Endothelial cell of umbilical vein (primary cell): ENCODE measurements at regions not wholly inside any gene's neighbourhood (a gene's known extent, or its start where the extent isn't known, plus 50 kb on each side); places are given as distances from the start of the nearest gene placed in this dataset.

Source experiments
- BruUV-seq: library from RNA; stranded (reverse); fragments of 400-500 nt; replicated peaks from 2 replicates; lab custom pipeline; 2021; lab: Mats Ljungman, UMichigan
- CTCF ChIA-PET: fragments of 300-600, 350-600 bp; sonication (Branson Sonifier 250); formaldehyde crosslinking; loops from one replicate; lab custom pipeline; 2021; ENCODE audit warnings: antibody characterized with exemption, inconsistent platforms; lab: Charles Lee
- POLR2A ChIA-PET: fragments of 300-600, 350-600 bp; sonication (Branson Sonifier 250); formaldehyde crosslinking; loops from one replicate; lab custom pipeline; 2021; ENCODE audit warnings: antibody characterized with exemption, inconsistent platforms; lab: Charles Lee
- DNase-seq: peaks from one replicate; pipeline ENCODE4 v3.0.0-alpha.2; 2011; ENCODE audit warnings: low read depth, low spot score
- FAIRE-seq: peaks from 2 replicates; lab custom pipeline; 2011; peaks lifted over from hg19 to GRCh38; lab: Jason Lieb, UNC
- H2AFZ ChIP-seq: 2 replicates; pipeline ENCODE4 v1.6.0; 2012; ENCODE audit warnings: low read depth, low read length, control low read depth, inconsistent platforms
- H3K27ac ChIP-seq: 2 replicates; pipeline ENCODE4 v1.5.1; 2011; ENCODE audit warnings: low read depth, mild to moderate bottlenecking, control low read depth, low read length, moderate library complexity; ENCODE audit not compliant: insufficient read depth
- H3K27me3 ChIP-seq, 2 experiments: 2 replicates each; pipeline versions ENCODE4 v1.6.0 to v1.6.1; 2011; ENCODE audit warnings: low read length in 2 of 2, mixed read lengths in 1 of 2; ENCODE audit not compliant: control insufficient read depth in 2 of 2, insufficient read depth in 2 of 2
- H3K36me3 ChIP-seq, 2 experiments: 2 replicates in 1 of 2; 3 replicates in 1 of 2; pipeline ENCODE4 v1.5.1; 2011; ENCODE audit warnings: low read length in 2 of 2, mild to moderate bottlenecking in 1 of 2, moderate library complexity in 1 of 2; ENCODE audit not compliant: control insufficient read depth in 2 of 2, insufficient read depth in 2 of 2; ENCODE audit errors: extremely low read depth in 1 of 2
- H3K4me1 ChIP-seq: 3 replicates; pipeline ENCODE4 v1.5.1; 2011; ENCODE audit warnings: mild to moderate bottlenecking, low read length; ENCODE audit not compliant: control insufficient read depth, insufficient read depth; ENCODE audit errors: extremely low read depth
- H3K4me2 ChIP-seq: 2 replicates; pipeline ENCODE4 v1.6.1; 2011; ENCODE audit warnings: low read length, control low read depth, mixed read lengths; ENCODE audit not compliant: insufficient read depth
- H3K4me3 ChIP-seq, 3 experiments: fragments of 200-600 bp in 1 of 3; sonication (generic), shearing (Covaris generic) in 1 of 3; replicated peaks in 1 of 3; 2 replicates each; pipeline ENCODE4 v1.5.1; 2011 to 2016; ENCODE audit warnings: control low read depth in 3 of 3, low read length in 3 of 3, mild to moderate bottlenecking in 2 of 3, inconsistent platforms in 1 of 3, low read depth in 1 of 3, moderate library complexity in 1 of 3; ENCODE audit not compliant: insufficient read depth in 1 of 3
- H3K79me2 ChIP-seq: 2 replicates; pipeline ENCODE4 v1.6.0; 2012; ENCODE audit warnings: low read length, inconsistent platforms; ENCODE audit not compliant: control insufficient read depth, insufficient read depth
- H3K9ac ChIP-seq: replicated peaks from 2 replicates; pipeline ENCODE3; 2011; ENCODE audit warnings: low read length, control low read depth; ENCODE audit not compliant: insufficient read depth; ENCODE audit errors: extremely low read depth
- H3K9me1 ChIP-seq: replicated peaks from 3 replicates; pipeline ENCODE4 v1.6.0; 2011; ENCODE audit warnings: mild to moderate bottlenecking, low read length; ENCODE audit not compliant: control insufficient read depth, insufficient read depth; ENCODE audit errors: extremely low read depth
- H3K9me3 ChIP-seq: replicated peaks from 2 replicates; pipeline ENCODE4 v1.5.1; 2012; ENCODE audit warnings: low read length, inconsistent platforms; ENCODE audit not compliant: control insufficient read depth, insufficient read depth
- H4K20me1 ChIP-seq: replicated peaks from 2 replicates; pipeline ENCODE3; 2011; ENCODE audit warnings: mild to moderate bottlenecking, low read length; ENCODE audit not compliant: control insufficient read depth, insufficient read depth; ENCODE audit errors: extremely low read depth
- CTCF ChIP-seq, 2 donors: IDR thresholded peaks; 1 replicate in 1 of 2; 2 replicates in 1 of 2; pipeline ENCODE4 v1.5.1; 2011; ENCODE audit warnings: low read length in 2 of 2, mild to moderate bottlenecking in 2 of 2, moderate library complexity in 2 of 2, control low read depth in 1 of 2, inconsistent platforms in 1 of 2, low read depth in 1 of 2; ENCODE audit not compliant: insufficient read depth in 1 of 2; ENCODE audit errors: extremely low read depth in 1 of 2
- EZH2 ChIP-seq: IDR thresholded peaks from 2 replicates; pipeline ENCODE4 v1.6.1; 2012; ENCODE audit warnings: borderline replicate concordance, low read depth, mild to moderate bottlenecking, moderate library complexity, low read length, inconsistent platforms; ENCODE audit not compliant: severe bottlenecking
- FOS ChIP-seq: IDR thresholded peaks from 2 replicates; pipeline ENCODE4 v1.6.1; 2011; ENCODE audit warnings: mild to moderate bottlenecking, low read length, moderate library complexity, borderline replicate concordance; ENCODE audit not compliant: insufficient read depth
- GATA2 ChIP-seq: IDR thresholded peaks from 2 replicates; pipeline ENCODE4 v1.7.0; 2011; ENCODE audit warnings: low read depth, mild to moderate bottlenecking, moderate library complexity, mixed read lengths, low read length; ENCODE audit not compliant: insufficient read length, insufficient read depth
- JUN ChIP-seq: IDR thresholded peaks from 2 replicates; pipeline ENCODE4 v1.6.1; 2011; ENCODE audit warnings: borderline replicate concordance, low read depth; ENCODE audit not compliant: insufficient read length, insufficient read depth
- MYC ChIP-seq: IDR thresholded peaks from one replicate; pipeline ENCODE4 v1.6.1; 2011; ENCODE audit warnings: mild to moderate bottlenecking, low read depth, low read length
- POLR2A ChIP-seq: IDR thresholded peaks from 2 replicates; pipeline ENCODE4 v1.6.1; 2012; ENCODE audit warnings: low read depth, mild to moderate bottlenecking, control low read depth, low read length
- POLR2AphosphoS5 ChIP-seq: IDR thresholded peaks from 2 replicates; pipeline ENCODE4 v1.6.1; 2012; ENCODE audit warnings: low read depth, mild to moderate bottlenecking, control low read depth, low read length, moderate library complexity; ENCODE audit not compliant: insufficient read depth
- dilution Hi-C: fragments of 300-500 bp; cut with MboI; formaldehyde crosslinking; loops from one replicate; pipeline ENCODE4 v1.15.0; 2019; ENCODE audit warnings: low sequenced_read_pairs; ENCODE audit not compliant: extremely low pct_ligation_motif_present
- intact Hi-C: fragments of 100-400 bp; cut with micrococcal nuclease; formaldehyde crosslinking; loops from one replicate; pipeline ENCODE4 v1.10.0; 2022
- TF ChIP-seq, protein P1 (sequence below): IDR thresholded peaks from 2 replicates; pipeline ENCODE4 v1.6.1; 2011; ENCODE audit not compliant: insufficient read depth, insufficient read length

DNA sequence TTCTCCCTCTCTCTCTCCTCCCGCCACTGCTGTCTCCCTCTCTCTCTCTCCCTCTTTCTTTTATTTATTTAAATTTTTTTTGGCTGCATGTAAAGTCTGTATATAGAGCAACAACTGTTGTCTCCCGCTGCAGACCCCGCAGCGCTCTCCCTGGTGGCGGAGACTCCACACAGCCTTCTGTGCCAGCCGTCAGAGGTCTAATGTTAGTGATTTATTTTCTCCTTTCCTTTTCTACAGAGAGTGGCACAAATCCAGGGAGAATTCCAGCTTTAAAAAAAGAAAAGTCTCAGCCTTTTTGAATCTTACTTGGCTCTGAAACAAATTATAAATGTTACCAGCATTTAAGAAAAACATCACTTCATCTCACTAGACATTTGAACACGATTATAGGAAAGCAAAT, 106.2 kb downstream of the FAM9B start:
- Histone ChIP-seq H3K36me3 (no peaks in the 10 kb centered on the region), H4K20me1 (no peaks in the 10 kb centered on the region), H3K4me2 (no peak overlapping the region), H3K27me3 (no peaks in the 10 kb centered on the region), H3K27ac (no peak overlapping the region), H3K4me3 (no peak overlapping the region), H3K9ac (no peak overlapping the region), H2AFZ (no peak overlapping the region), H3K9me1 (no peaks in the 10 kb centered on the region), H3K79me2 (no peaks in the 10 kb centered on the region), H3K9me3 (no peaks in the 10 kb centered on the region), H3K4me1 (no peaks in the 10 kb centered on the region)
- BruUV-seq = no TSS peak
- dilution Hi-C loops = no loop called here
- ChIA-PET CTCF (no interaction called here), POLR2A (no interaction called here)
- TF ChIP-seq CTCF (IDR thresholded peaks at IDR 0.05; ENCODE audit: extremely low read depth in 1 of 2, insufficient read depth in 1 of 2, low read depth in 1 of 2, low read length in 2 of 2) = no peak
- no peak for TF ChIP-seq POLR2A
- no peak for TF ChIP-seq POLR2AphosphoS5
- no peak for TF ChIP-seq GATA2
- TF ChIP-seq EZH2 = no peak
- no peak for TF ChIP-seq FOS
- TF ChIP-seq JUN = no peak
- TF ChIP-seq MYC = no peak
- TF ChIP-seq, protein P1, sequence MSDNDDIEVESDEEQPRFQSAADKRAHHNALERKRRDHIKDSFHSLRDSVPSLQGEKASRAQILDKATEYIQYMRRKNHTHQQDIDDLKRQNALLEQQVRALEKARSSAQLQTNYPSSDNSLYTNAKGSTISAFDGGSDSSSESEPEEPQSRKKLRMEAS = no peak
- intact Hi-C loops = no loop called here
- FAIRE-seq = no peak
- DNase-seq = no peak
